OCI-LY3 (cell line): ENCODE measurements at regions not wholly inside any gene's neighbourhood (a gene's known extent, or its start where the extent isn't known, plus 50 kb on each side); places are given as distances from the start of the nearest gene placed in this dataset.

Experiments used
- EZH2phosphoT487 ChIP-seq: fragments of 200-600 bp; shearing (Covaris generic); IDR thresholded peaks from 2 replicates; pipeline ENCODE4 v1.6.1; 2018; ENCODE audit warnings: antibody characterized with exemption, mixed run types, low read depth
- TF ChIP-seq, protein P1 (sequence below): fragments of 200-600, 300-600 bp; sonication (generic); IDR thresholded peaks from 2 replicates; pipeline ENCODE4 v1.5.1; 2014; ENCODE audit warnings: antibody characterized with exemption, low read length, low read depth

DNA sequence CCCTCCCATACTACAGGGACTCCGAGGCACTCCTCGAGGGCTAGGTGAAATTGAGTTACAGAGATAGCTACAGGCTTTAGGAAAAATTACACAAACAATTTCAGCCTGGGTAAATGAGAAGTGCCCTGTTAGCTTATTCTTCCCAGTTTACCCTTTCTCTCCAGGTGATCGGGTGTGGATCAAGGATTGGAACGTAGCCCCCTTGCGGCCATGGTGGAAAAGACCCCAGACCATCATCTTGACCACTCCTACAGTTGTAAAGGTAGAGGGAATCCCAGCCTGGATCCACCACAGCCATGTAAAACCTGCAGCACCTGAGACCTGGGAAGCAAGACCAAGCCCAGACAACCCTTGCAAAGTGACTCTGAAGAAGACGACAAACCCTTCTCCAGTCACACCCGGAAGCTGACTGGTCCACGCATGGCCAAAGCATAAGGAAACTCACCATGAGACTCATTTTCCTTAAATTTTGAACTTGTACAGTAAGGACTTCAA lies 600.6 kb downstream of the UQCRFS1 start:
- TF ChIP-seq, protein P1, sequence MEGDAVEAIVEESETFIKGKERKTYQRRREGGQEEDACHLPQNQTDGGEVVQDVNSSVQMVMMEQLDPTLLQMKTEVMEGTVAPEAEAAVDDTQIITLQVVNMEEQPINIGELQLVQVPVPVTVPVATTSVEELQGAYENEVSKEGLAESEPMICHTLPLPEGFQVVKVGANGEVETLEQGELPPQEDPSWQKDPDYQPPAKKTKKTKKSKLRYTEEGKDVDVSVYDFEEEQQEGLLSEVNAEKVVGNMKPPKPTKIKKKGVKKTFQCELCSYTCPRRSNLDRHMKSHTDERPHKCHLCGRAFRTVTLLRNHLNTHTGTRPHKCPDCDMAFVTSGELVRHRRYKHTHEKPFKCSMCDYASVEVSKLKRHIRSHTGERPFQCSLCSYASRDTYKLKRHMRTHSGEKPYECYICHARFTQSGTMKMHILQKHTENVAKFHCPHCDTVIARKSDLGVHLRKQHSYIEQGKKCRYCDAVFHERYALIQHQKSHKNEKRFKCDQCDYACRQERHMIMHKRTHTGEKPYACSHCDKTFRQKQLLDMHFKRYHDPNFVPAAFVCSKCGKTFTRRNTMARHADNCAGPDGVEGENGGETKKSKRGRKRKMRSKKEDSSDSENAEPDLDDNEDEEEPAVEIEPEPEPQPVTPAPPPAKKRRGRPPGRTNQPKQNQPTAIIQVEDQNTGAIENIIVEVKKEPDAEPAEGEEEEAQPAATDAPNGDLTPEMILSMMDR = no peak
- TF ChIP-seq EZH2phosphoT487 = no peak
